ENCODE measurements at regions not wholly inside any gene's neighbourhood (a gene's known extent, or its start where the extent isn't known, plus 50 kb on each side); places are given as distances from the start of the nearest gene placed in this dataset.

- TF ChIP-seq GATA2 (IDR thresholded peaks at IDR 0.05; ENCODE audit: low read depth, low read length) (no peak), GATA3 (IDR thresholded peaks at IDR 0.05; ENCODE audit: low read depth, low read length) (no peak)
Measured at GRCh38 chr11:133679896-133680295, 147.6 kb upstream of the OPCML start.
